HG03378 (cell line): ENCODE measurements at regions not wholly inside any gene's neighbourhood (a gene's known extent, or its start where the extent isn't known, plus 50 kb on each side); places are given as distances from the start of the nearest gene placed in this dataset.

Experiments used
- ATAC-seq: cut with Tn5 transposase; IDR thresholded peaks from one replicate; pipeline ENCODE4 v1.9.1; 2021; ENCODE audit warnings: mild to moderate bottlenecking, moderate library complexity; ENCODE audit not compliant: unreplicated experiment

DNA sequence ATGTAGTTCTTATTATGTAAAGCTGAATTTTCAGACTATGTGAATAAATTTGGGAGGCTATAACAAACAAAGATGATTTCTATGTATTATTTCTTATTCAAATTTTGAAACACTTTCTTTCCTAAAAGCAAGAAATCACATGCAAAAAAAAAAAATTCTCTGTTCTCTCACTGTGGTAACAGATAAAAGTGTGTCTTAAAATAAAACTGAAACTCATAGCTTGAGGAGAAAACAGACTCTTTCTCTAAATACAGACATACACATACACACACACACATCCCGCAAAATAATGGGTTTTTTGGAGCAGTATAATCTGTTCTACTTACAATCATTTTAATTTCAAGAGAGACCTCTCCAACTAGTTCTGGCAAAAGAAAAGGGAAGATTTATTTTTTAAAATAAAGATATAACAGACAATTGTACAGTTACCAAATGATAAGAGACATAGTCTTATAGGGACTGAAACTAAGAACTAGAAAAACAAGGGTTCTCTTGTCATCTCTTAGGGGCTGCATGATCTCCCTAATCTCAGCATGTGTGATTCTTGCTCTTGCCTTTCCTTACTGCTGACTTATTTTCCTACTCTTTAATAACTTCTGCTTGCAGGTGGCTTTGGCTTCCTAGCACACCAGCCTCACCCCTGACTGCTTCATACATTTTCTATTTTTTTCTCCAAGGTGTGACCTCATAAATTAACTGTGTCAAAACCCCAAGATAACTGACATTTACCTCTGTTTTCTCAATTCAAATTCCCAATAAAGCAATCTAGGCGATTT is 483.5 kb upstream of the POT1 start:
- no peak for ATAC-seq

DNA sequence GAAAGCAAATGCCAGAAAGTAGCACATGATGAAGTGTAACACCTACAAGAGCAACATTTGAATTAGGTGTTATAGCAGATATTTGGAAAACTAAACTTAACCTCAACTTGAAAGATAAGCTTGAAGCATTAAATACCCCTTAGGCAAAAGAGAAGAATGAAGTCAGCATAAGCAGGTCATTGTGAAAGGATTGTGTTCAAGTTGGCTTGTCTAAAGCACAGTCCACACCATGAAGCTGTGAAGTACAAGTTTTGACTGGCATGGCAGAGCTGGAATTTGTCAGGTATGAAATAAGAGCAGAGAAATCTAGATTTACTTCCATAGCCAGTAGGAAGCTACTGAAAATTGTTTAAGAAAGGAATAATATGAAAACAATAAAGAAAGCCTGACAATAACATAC is 480.3 kb upstream of the POT1 start:
- ATAC-seq: no peak

DNA sequence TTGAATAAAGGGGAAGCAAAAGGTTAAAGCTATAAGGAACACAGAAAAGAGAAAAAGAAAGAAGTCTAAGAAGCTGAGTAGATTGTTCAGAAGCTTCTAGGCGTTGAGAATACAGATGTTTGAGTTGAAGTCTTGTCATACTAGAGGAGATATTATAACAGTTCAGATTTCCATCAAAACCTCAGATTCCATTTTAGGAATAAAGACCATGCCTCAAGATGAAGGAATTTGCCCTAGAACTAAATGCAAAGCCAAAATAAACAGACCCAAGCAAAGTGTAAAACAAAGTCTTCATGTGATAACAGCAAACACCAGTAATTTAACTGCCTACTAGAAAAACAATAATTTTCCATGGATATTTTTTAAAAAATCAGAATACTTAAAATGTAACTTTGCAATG is 476.5 kb upstream of the POT1 start:
- ATAC-seq: no peak

DNA sequence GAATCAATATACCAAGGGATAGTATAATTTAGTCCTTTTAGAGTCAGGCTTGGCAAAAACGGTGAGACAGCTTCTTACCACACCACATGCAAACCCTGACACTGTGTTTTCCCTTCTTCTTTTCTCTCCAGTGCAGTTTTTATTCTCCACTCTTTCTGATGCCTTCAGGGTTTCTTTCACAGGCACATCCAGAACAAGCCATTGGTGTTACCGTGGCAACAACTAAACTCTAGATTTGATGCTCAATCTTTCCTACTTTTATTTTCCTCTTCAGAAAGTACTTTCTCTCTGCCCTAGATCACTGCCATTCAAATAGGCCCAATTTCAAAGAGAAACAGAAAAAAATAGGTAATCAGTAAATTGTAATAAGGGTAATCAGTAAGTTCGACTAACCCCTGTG is 469.8 kb upstream of the POT1 start:
- no peak for ATAC-seq

DNA sequence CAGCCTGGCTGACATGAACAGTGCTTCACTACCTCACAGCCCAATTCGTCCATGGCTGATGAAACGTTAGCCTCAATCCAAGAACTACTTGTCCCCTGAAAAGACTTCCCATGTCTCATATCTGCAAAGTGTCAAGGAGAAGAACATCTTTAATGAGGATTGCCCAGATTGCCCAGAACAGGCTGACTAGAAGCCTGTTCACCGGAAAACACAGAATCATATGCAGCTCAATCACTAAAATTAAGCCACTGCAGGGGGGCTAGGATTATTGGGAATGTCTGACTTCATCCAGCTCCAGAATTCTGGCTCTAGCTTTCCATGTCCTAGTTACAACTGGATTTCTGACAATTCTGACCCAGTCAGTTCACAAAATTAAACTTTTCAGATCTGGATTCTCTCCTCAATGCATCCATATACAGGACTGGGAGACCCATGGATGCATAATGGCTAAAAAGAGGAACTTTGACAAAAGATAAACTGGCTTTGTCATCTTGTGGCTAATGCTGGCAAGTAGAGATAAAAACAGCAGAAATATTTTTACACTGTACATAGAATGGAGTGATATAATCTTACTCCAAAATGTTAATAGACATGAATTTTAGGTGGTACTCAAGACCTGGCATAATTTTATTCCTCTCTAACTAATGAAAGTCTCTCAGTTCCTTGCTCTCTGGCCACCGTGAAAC is 467.0 kb upstream of the POT1 start:
- no peak for ATAC-seq

DNA sequence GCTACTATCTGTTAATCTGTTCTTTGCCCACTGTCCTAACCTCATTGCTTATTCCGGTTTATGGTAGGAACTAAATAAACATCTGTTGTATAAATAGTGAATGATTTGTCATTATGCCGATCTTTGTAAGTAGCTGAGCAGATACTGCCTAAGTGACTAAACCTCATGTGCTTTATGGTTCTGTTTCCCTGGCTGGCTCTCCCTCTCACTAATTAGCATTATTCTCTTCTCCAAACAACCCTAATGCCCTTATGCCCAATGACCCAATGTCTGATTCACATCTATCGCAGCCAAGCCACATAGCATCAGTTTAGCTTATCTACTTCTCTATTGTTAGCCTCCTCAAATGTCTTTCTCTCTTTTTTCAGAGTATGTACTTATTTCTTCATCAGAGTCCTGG is 462.3 kb upstream of the POT1 start:
- ATAC-seq: no peak

DNA sequence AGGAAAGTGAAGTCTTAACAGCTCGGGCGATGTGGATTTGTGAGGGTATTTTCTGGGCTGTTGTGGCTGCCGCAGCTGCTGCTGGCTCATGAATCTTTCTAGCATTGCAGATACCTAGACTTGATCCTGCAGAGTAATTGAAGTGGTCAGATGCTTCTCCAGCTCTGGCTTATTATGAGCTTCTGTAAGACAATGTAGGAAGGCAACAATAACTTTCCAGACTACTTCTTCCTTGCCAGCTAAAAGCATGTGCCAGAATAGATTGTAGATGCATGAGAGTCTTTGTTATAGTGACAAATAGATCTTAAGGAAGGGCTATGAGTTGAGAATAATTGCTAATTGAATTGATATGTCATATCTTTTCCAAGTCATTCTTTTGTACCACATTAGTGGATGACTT is 461.4 kb upstream of the POT1 start:
- no peak for ATAC-seq

DNA sequence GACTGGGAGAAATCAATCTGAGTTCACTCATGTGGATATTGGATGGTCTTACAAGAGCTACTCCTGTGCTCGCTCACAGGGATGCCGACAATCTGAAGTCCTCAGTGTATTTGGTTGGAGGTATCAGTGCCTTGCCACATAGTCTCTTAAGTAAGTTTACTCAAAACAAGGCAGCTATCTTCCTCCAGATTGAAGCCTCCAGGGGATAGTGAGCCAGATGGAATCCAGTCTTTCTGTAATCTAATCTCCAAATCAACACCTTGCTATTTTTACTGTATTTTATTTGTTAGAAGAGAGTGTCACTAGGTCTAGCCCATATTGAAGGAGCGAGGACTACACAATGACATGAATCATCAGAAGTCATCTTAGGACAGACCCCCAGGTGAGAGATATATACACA is 456.6 kb upstream of the POT1 start:
- no peak for ATAC-seq

DNA sequence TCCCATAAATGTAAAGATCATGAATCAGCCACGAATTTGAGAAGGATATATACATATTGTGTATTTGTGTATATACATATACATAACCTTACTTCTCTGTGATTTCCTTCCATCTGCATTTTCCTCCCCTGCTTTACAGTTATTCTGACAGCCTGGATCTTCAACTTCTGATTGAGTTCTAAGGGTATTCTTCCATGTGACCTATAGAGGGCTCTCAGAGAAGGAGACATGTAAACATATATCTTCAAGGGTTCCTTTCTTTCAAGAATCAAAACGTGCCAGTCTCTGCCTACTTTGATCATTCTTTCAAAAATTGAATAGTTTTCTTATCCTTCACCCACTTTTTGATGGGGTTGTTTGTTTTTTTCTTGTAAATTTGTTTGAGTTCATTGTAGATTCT is 453.7 kb upstream of the POT1 start:
- ATAC-seq: no peak

DNA sequence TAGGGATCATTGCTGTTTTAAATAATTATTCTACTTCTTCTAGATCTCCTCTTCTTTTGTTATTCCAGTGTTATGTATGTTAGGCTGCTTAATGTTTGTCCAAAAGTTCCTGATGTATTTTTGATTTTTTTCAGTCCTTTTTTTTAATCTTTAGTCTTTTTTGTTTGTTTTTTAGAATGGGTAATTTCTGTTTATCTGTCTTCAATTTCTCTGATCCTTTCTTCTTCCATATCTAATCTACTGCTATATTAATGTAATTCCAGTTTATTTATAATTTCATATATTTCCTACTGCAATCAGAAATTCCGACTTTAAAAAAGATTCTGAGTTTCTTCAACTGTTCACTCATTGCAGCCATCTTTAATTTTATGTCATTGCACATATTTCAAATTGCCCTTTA is 452.8 kb upstream of the POT1 start:
- no peak for ATAC-seq

DNA sequence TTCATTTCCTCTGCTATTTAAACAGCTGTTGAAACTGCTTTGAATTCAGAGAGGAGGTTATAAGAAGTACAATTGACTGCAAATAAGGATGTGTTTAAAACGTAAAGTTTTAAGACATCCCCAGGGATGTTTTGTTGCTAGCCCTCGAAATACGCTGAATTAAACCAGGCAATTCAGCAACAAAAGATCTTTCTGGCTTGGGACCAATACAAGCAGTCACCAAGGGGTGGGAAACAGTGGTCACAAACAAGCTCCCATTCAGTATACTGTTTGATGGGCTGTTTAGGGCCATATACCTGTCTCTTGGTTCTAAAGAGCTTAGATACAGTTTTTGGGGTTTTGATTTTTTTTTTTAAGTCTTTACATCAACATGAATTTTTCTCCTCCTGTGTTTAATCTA is 446.3 kb upstream of the POT1 start:
- ATAC-seq: no peak

DNA sequence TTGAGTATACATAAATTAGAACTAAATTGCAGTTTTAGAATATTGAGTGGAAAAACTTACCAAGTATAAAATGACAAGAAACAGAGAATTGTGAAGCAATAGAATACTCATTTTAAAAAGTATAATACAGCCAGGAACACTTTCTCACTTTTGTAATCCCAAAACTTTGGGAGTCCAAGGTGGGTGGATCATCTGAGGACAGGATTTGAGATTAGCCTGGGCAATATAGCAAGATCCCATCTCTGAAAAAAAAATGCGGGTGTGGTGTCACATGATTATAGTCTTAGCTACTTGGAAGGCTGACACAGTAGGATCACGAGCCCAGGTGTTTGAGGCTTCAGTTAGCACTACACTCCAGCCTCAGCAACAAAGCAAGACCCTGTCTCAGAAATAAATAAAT is 440.9 kb upstream of the POT1 start:
- ATAC-seq: no peak

DNA sequence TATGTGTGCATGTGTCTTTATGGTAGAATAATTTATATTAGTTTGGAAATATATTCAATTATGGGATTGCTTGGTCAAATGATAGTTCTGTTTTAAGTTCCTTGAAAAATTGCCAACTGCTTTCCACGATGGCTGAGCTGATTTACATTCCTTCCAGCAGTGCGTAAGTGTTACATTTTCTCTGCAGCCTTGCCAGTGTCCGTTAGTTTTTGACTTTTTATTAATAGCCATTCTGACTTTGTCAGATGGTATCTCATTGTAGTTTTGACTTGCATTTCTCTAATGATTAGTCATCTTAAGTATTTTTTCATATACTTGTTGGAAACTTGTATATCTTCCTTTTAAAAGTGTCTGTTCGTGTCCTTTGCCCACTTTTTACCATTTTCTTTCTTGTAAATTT is 434.2 kb upstream of the POT1 start:
- ATAC-seq: no peak

DNA sequence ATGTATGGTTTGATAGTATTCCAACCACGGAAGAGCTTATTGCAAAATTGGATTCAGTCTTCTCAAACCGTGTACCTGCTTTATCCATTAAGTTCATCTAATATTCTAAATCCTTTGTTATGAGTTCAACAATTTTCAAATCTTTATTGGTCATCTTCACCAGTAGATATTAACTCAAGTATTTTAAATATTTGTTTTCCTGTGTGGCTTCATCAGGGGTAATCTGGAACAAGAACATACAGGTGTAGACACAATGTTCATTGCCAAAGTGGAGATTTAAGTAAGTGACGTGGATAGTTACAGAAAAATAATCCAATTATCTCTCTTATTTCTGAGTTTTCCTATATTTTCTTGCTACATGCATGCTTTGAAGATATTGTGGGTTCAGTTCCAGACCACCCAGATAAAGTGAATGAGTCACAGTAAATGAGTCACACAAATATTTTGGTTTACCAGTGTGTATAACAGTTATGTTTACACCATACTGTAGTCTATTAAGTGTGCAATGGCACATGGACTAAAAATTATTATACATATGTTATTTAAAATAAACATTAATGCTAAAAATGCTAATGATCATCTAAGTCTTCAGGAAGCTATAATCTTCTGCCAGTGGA is 429.0 kb upstream of the POT1 start:
- no peak for ATAC-seq

DNA sequence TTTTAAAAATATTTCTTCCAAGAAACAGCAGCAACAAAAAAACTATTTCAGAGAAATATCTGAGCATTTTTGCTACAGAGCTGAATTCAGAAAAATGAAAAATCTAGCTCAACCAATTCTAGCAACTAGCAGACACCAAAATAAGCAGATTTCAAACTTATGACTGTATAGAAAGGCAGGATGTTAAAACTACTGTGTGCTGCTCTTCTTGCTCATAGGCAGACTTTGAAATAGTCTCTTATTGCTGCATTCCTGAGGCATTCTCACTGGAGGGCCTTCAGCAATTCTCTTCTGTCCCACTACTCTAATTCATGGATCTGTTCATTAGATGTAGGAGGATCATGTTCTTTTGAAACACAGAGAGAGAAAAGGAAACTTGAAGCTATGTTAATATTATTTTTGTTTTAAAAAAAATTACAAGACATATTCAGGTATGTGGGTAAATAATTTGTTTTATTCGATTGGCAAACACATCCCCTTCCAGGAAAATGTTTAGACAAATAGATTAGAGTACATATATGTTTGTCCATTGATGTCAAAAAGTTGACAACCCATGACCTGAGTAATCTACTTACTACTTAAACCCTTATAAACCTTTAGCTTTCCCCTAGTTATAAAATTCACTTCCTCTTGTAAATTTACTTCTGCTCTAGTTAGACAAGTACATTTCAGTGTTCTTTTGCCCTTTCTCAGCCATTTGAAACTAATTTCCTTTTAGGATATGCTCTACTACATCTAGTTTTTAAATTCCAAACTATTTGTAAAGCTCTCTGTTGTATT is 428.2 kb upstream of the POT1 start:
- ATAC-seq: no peak

DNA sequence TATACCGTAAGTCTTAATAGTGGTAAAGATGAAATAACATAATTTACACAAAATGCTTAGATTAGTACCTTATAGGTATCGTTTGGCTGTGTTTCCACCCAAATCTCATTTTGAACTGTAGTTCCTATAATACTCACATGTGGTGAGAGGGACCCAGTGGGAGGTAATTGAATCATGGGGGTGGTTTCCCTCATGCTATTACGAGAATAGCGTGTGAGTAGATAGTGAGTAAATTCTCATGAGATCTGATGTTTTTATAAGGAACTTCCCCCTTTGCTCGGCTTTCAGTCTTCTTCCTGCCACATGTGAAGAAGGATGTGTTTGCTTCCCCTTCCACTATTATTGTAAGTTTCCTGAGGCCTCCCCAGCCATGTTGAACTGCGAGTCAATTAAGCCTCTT is 426.3 kb upstream of the POT1 start:
- ATAC-seq: peak; percentile 87

DNA sequence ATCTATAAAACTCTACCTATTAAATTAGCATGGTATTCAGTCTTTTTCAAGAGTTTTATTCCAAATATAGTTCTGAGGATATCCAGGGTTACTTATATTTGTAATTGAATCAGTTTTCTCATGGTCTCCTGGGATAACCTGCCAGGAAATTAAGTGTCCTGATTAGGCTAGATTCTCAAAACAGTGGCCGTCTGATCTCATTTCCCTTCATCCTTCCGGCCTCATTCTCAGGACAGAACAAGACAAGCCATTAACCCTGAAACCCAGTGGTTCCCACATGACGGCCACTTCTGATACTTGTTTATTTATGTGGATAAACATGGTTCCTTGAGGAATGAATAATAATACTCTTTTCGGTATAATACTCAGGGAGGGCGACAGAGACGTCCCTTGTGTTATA is 417.6 kb upstream of the POT1 start:
- ATAC-seq: no peak

DNA sequence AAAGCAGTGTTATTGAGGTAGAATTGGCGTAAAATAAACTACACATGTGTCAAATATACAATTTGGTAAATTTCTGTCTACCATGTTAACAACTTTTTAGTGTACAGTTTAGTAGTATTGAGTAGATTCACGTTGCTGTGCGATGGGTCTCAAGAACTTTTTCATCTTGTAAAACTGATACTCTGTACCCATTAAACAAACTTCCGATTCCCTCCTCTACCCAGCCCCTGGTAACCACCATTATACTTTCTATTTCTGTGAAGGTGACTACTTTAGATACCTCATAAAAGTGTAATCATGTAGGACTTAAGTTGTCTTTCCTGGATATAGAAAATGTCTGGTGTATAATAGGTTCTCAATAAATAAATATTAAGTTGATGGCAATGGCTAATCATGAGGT is 408.5 kb upstream of the POT1 start:
- no peak for ATAC-seq

DNA sequence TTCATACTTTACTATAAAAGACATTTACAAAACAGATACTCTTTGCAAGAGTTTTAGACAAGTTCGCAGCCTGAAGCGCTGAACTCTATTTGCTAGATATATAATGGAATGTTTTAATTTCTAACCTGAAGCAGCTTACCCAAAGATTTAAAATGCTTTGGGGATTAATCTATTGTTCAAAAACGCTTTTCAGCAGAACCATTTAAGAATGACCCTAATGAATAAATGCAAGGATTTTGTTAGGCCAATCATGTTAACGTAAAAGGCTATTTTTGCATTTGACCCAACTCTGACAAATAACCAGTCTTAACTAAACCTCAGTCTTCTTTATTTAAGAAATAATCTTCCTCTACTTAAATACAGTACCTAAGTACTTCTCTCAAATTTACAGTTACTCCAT is 406.7 kb upstream of the POT1 start:
- ATAC-seq: no peak

DNA sequence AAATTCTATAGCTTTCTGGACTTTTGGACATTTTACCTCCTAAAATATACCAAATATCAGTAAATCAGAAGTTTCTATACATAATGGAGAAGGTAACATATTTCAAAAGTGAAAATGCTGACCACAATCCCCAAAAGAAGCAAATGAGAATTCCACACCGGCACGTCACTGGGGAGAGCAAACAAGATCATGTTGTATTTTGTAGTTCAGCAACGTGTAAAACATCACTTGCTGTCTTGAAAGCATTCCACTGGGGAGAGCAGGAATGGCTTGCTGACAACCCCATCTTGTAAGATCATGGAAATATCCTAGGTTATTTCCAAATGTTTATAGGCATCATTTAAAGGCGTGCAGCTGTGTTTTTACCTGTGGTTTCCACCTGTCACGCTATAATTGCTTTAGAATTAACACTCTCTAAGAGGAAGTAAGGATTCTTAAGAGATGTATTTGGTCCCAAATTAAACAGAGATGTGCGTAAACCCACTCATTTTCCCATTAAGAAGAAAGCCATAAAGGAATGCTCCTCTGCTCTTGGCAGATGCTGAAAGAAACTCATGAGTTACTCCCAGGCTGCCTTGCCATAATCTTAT is 397.1 kb upstream of the POT1 start:
- no peak for ATAC-seq

DNA sequence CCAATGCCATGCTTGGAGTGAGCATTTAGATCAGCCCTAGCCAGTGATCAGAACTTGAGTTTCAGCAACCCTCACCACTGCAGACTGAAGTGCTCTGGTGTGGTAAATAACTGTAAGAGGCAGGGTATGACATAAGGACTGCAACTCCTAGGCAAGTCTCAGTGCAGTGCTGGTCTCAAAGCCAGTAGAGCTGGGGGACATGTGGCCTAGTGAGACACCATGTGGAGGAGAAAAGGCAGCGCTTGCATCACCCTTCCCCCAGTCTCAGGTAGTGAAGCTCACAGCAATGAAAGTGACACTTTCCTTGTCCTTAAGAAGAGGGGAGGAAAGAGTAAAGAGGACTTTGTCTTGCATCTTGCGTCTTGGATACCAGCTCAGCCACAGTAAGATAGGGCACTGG is 386.8 kb upstream of the POT1 start:
- no peak for ATAC-seq
